ENCODE measurements at regions not wholly inside any gene's neighbourhood (a gene's known extent, or its start where the extent isn't known, plus 50 kb on each side); places are given as distances from the start of the nearest gene placed in this dataset.

- Histone ChIP-seq H4K91ac (ENCODE audit: low read length) (no peak overlapping the region), H2BK15ac (ENCODE audit: low read depth, poor library complexity, severe bottlenecking) (no peak overlapping the region), H3K14ac (ENCODE audit: low read length in 2 of 2) (no peak overlapping the region), H3K23ac (ENCODE audit: low read length in 2 of 2) (no peak overlapping the region), H2BK120ac (ENCODE audit: low read depth, low read length) (no peak overlapping the region), H3K4me1 (ENCODE audit: control insufficient read depth, insufficient read depth, low read depth, low read length) (no peaks in the 10 kb centered on the region), H3K18ac (ENCODE audit: low read depth in 1 of 2, low read length in 2 of 2) (no peak overlapping the region), H3K27ac (ENCODE audit: low read length, poor library complexity, severe bottlenecking) (no peak overlapping the region), H2AFZ (ENCODE audit: low read depth, low read length) (no peak overlapping the region), H2AK5ac (ENCODE audit: low read length, severe bottlenecking) (no peak overlapping the region), H3K79me1 (replicated peaks; ENCODE audit: low read length, poor library complexity, severe bottlenecking) (no peaks in the 10 kb centered on the region), H3K27me3 (ENCODE audit: control insufficient read depth in 1 of 2, insufficient read depth in 1 of 2, low read length in 2 of 2) (no peaks in the 10 kb centered on the region), H2BK12ac (ENCODE audit: low read length in 2 of 2) (no peak overlapping the region), H3K9ac (ENCODE audit: low read length) (no peak overlapping the region), H3K4me2 (ENCODE audit: low read length, poor library complexity, severe bottlenecking) (no peak overlapping the region), H3K4me3 (ENCODE audit: insufficient read depth in 1 of 2, low read depth in 1 of 2, low read length in 2 of 2) (no peak overlapping the region), H3K4ac (ENCODE audit: low read depth in 1 of 2, low read length in 2 of 2) (no peak overlapping the region), H2BK5ac (ENCODE audit: low read depth, low read length, poor library complexity, severe bottlenecking) (no peak overlapping the region), H3K9me3 (ENCODE audit: control insufficient read depth, low read length) (peaks cover 5% of the 10 kb centered on the region), H4K8ac (ENCODE audit: low read length) (no peak overlapping the region), H3K36me3 (ENCODE audit: control insufficient read depth in 1 of 2, insufficient read depth in 2 of 2, low read depth in 1 of 2, low read length in 2 of 2) (no peaks in the 10 kb centered on the region)
- WGBS: 91% methylated on average over 2 of the region's 2 CpGs
- no peak for DNase-seq
These were observed 489.2 kb downstream of the SATB2 start for GRCh38 chr2:198968545-198968944.

- H4K91ac ChIP-seq (ENCODE audit: low read length): no peak overlapping the region
- no peaks in the 10 kb centered on the region for H3K9me3 ChIP-seq (ENCODE audit: control insufficient read depth, low read length)
- H2BK5ac ChIP-seq (ENCODE audit: low read depth, low read length, poor library complexity, severe bottlenecking): no peak overlapping the region
- no peak overlapping the region for H3K4me2 ChIP-seq (ENCODE audit: low read length, poor library complexity, severe bottlenecking)
- no peak overlapping the region for H3K4me3 ChIP-seq (ENCODE audit: insufficient read depth in 1 of 2, low read depth in 1 of 2, low read length in 2 of 2)
- H3K23ac ChIP-seq (ENCODE audit: low read length in 2 of 2): no peak overlapping the region
- H2AK5ac ChIP-seq (ENCODE audit: low read length, severe bottlenecking): no peak overlapping the region
- H3K27ac ChIP-seq (ENCODE audit: low read length, poor library complexity, severe bottlenecking): no peak overlapping the region
- H2AFZ ChIP-seq (ENCODE audit: low read depth, low read length): no peak overlapping the region
- no peak overlapping the region for H2BK120ac ChIP-seq (ENCODE audit: low read depth, low read length)
- H3K18ac ChIP-seq (ENCODE audit: low read depth in 1 of 2, low read length in 2 of 2): no peak overlapping the region
- H3K9ac ChIP-seq (ENCODE audit: low read length): no peak overlapping the region
- no peaks in the 10 kb centered on the region for H3K27me3 ChIP-seq (ENCODE audit: control insufficient read depth in 1 of 2, insufficient read depth in 1 of 2, low read length in 2 of 2)
- no peak overlapping the region for H3K14ac ChIP-seq (ENCODE audit: low read length in 2 of 2)
- no peak overlapping the region for H3K4ac ChIP-seq (ENCODE audit: low read depth in 1 of 2, low read length in 2 of 2)
- no peak overlapping the region for H2BK12ac ChIP-seq (ENCODE audit: low read length in 2 of 2)
- no peak overlapping the region for H2BK15ac ChIP-seq (ENCODE audit: low read depth, poor library complexity, severe bottlenecking)
- no peaks in the 10 kb centered on the region for H3K36me3 ChIP-seq (ENCODE audit: control insufficient read depth in 1 of 2, insufficient read depth in 2 of 2, low read depth in 1 of 2, low read length in 2 of 2)
- H3K4me1 ChIP-seq (ENCODE audit: control insufficient read depth, insufficient read depth, low read depth, low read length): no peaks in the 10 kb centered on the region
- no peak overlapping the region for H4K8ac ChIP-seq (ENCODE audit: low read length)
- DNase-seq: no peak
- no peaks in the 10 kb centered on the region for H3K79me1 ChIP-seq (replicated peaks; ENCODE audit: low read length, poor library complexity, severe bottlenecking)
These were observed 491.5 kb downstream of the SATB2 start for GRCh38 chr2:198966269-198966668.

GRCh38 chr2:198961547-198961946 is 496.2 kb downstream of the SATB2 start:
- Histone ChIP-seq H3K23ac (ENCODE audit: low read length in 2 of 2) (no peak overlapping the region), H3K9ac (ENCODE audit: low read length) (no peak overlapping the region), H4K91ac (ENCODE audit: low read length) (no peak overlapping the region), H2BK120ac (ENCODE audit: low read depth, low read length) (no peak overlapping the region), H3K14ac (ENCODE audit: low read length in 2 of 2) (no peak overlapping the region), H3K36me3 (ENCODE audit: control insufficient read depth in 1 of 2, insufficient read depth in 2 of 2, low read depth in 1 of 2, low read length in 2 of 2) (no peaks in the 10 kb centered on the region), H2BK12ac (ENCODE audit: low read length in 2 of 2) (no peak overlapping the region), H3K4me2 (ENCODE audit: low read length, poor library complexity, severe bottlenecking) (no peak overlapping the region), H2AFZ (ENCODE audit: low read depth, low read length) (no peak overlapping the region), H3K27me3 (ENCODE audit: control insufficient read depth in 1 of 2, insufficient read depth in 1 of 2, low read length in 2 of 2) (no peaks in the 10 kb centered on the region), H2AK5ac (ENCODE audit: low read length, severe bottlenecking) (no peak overlapping the region), H3K4me3 (ENCODE audit: insufficient read depth in 1 of 2, low read depth in 1 of 2, low read length in 2 of 2) (no peak overlapping the region), H3K27ac (ENCODE audit: low read length, poor library complexity, severe bottlenecking) (no peak overlapping the region), H3K18ac (ENCODE audit: low read depth in 1 of 2, low read length in 2 of 2) (no peak overlapping the region), H3K4me1 (ENCODE audit: control insufficient read depth, insufficient read depth, low read depth, low read length) (no peaks in the 10 kb centered on the region), H3K4ac (ENCODE audit: low read depth in 1 of 2, low read length in 2 of 2) (no peak overlapping the region), H3K9me3 (ENCODE audit: control insufficient read depth, low read length) (no peaks in the 10 kb centered on the region), H3K79me1 (replicated peaks; ENCODE audit: low read length, poor library complexity, severe bottlenecking) (no peaks in the 10 kb centered on the region), H2BK15ac (ENCODE audit: low read depth, poor library complexity, severe bottlenecking) (no peak overlapping the region), H4K8ac (ENCODE audit: low read length) (no peak overlapping the region), H2BK5ac (ENCODE audit: low read depth, low read length, poor library complexity, severe bottlenecking) (no peak overlapping the region)
- DNase-seq: no peak

GRCh38 chr2:198957181-198957580 is 500.6 kb downstream of the SATB2 start:
- no peak overlapping the region for H3K18ac ChIP-seq (ENCODE audit: low read depth in 1 of 2, low read length in 2 of 2)
- no peak overlapping the region for H2BK5ac ChIP-seq (ENCODE audit: low read depth, low read length, poor library complexity, severe bottlenecking)
- no peak overlapping the region for H3K4ac ChIP-seq (ENCODE audit: low read depth in 1 of 2, low read length in 2 of 2)
- WGBS: 88% methylated on average over 1 of the region's 1 CpG
- no peak overlapping the region for H2BK120ac ChIP-seq (ENCODE audit: low read depth, low read length)
- no peak overlapping the region for H4K91ac ChIP-seq (ENCODE audit: low read length)
- no peak for DNase-seq
- no peak overlapping the region for H3K14ac ChIP-seq (ENCODE audit: low read length in 2 of 2)
- H3K27me3 ChIP-seq (ENCODE audit: control insufficient read depth in 1 of 2, insufficient read depth in 1 of 2, low read length in 2 of 2): no peaks in the 10 kb centered on the region
- no peak overlapping the region for H2BK15ac ChIP-seq (ENCODE audit: low read depth, poor library complexity, severe bottlenecking)
- no peaks in the 10 kb centered on the region for H3K4me1 ChIP-seq (ENCODE audit: control insufficient read depth, insufficient read depth, low read depth, low read length)
- H2AFZ ChIP-seq (ENCODE audit: low read depth, low read length): no peak overlapping the region
- H3K36me3 ChIP-seq (ENCODE audit: control insufficient read depth in 1 of 2, insufficient read depth in 2 of 2, low read depth in 1 of 2, low read length in 2 of 2): no peaks in the 10 kb centered on the region
- H3K9ac ChIP-seq (ENCODE audit: low read length): no peak overlapping the region
- H3K27ac ChIP-seq (ENCODE audit: low read length, poor library complexity, severe bottlenecking): no peak overlapping the region
- H3K4me3 ChIP-seq (ENCODE audit: insufficient read depth in 1 of 2, low read depth in 1 of 2, low read length in 2 of 2): no peak overlapping the region
- H2AK5ac ChIP-seq (ENCODE audit: low read length, severe bottlenecking): no peak overlapping the region
- no peak overlapping the region for H2BK12ac ChIP-seq (ENCODE audit: low read length in 2 of 2)
- no peak overlapping the region for H3K23ac ChIP-seq (ENCODE audit: low read length in 2 of 2)
- H3K79me1 ChIP-seq (replicated peaks; ENCODE audit: low read length, poor library complexity, severe bottlenecking): no peaks in the 10 kb centered on the region
- H4K8ac ChIP-seq (ENCODE audit: low read length): no peak overlapping the region
- no peaks in the 10 kb centered on the region for H3K9me3 ChIP-seq (ENCODE audit: control insufficient read depth, low read length)
- no peak overlapping the region for H3K4me2 ChIP-seq (ENCODE audit: low read length, poor library complexity, severe bottlenecking)
